Thymus (tissue), 11 donors: ENCODE measurements at regions not wholly inside any gene's neighbourhood (a gene's known extent, or its start where the extent isn't known, plus 50 kb on each side); places are given as distances from the start of the nearest gene placed in this dataset.

Experiments used
- DNase-seq, 9 donors: peaks; one replicate each; pipeline ENCODE4 v3.0.0-alpha.2; 2013; ENCODE audit warnings: low spot score in 9 of 9, low read depth in 6 of 9, missing footprints in 1 of 9
- H3K27ac ChIP-seq, 2 donors: one replicate each; pipeline ENCODE4 v1.5.1; 2013; ENCODE audit warnings: control low read depth in 1 of 2, low read depth in 1 of 2, low read length in 1 of 2, mild to moderate bottlenecking in 1 of 2, moderate library complexity in 1 of 2
- H3K27me3 ChIP-seq, 2 donors: one replicate each; pipeline ENCODE4 v1.5.1; 2013; ENCODE audit warnings: low read length in 1 of 2; ENCODE audit not compliant: control insufficient read depth in 2 of 2, insufficient read depth in 1 of 2
- H3K36me3 ChIP-seq, 2 donors: one replicate each; pipeline ENCODE4 v1.5.1; 2013; ENCODE audit warnings: low read length in 1 of 2, mild to moderate bottlenecking in 1 of 2, moderate library complexity in 1 of 2; ENCODE audit not compliant: control insufficient read depth in 2 of 2, insufficient read depth in 2 of 2
- H3K4me1 ChIP-seq, 2 donors: one replicate each; pipeline ENCODE4 v1.5.1; 2013; ENCODE audit warnings: low read length in 2 of 2; ENCODE audit not compliant: control insufficient read depth in 2 of 2, insufficient read depth in 2 of 2
- H3K4me3 ChIP-seq, 2 donors: one replicate each; pipeline ENCODE4 v1.5.1; 2013; ENCODE audit warnings: low read length in 2 of 2, control low read depth in 1 of 2, mild to moderate bottlenecking in 1 of 2
- H3K9me3 ChIP-seq, 2 donors: one replicate each; pipeline ENCODE4 v1.5.1; 2013; ENCODE audit warnings: low read length in 1 of 2, mild to moderate bottlenecking in 1 of 2; ENCODE audit not compliant: control insufficient read depth in 2 of 2, insufficient read depth in 1 of 2
- WGBS: extraction: QIAGEN DNeasy Blood & Tissue Kit; methylation state at CpG from one replicate; pipeline ENCODE4 v1.1.7; 2013; 5-methylcytosine and 5-hydroxymethylcytosine counted together
- donor health status: healthy.

DNA sequence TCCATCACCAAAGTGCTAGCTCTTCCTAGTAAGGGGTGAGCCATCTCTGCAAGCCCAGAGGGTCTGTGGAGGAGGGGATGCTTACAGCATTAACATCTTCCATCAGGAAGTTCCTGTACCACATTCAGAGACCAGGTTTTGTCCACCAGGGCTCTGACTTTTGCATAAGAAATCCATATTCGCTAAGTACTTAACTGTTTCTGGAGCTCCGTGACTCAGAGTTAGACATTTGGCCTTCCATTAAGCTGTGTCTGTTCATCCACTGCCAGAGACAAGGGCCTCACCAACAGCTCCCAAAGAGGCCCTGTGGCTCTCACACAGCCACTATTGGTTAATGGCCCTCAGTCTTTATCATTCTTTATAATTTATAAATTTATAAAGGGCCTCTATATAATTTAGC lies 144.6 kb downstream of the ADAMTS15 start:
- no peak overlapping the region for H3K4me3 ChIP-seq
- no peaks in the 10 kb centered on the region for H3K27me3 ChIP-seq
- WGBS = over 99% methylated on average over 2 of the region's 2 CpGs

GRCh38 chr11:130598433-130598832 lies 150.0 kb downstream of the ADAMTS15 start:
- Histone ChIP-seq H3K27me3 (no peaks in the 10 kb centered on the region), H3K4me3 (no peak overlapping the region), H3K27ac (no peak overlapping the region), H3K9me3 (no peaks in the 10 kb centered on the region), H3K36me3 (no peaks in the 10 kb centered on the region), H3K4me1 (no peaks in the 10 kb centered on the region)
- WGBS = 96% methylated on average over 25 of the region's 25 CpGs
- no peak for DNase-seq

More for the DNA sequence above, 144.6 kb downstream of the ADAMTS15 start:
- Histone ChIP-seq H3K9me3 (no peaks in the 10 kb centered on the region), H3K27ac (no peak overlapping the region), H3K36me3 (no peaks in the 10 kb centered on the region), H3K4me1 (no peaks in the 10 kb centered on the region)
- no peak for DNase-seq

DNA sequence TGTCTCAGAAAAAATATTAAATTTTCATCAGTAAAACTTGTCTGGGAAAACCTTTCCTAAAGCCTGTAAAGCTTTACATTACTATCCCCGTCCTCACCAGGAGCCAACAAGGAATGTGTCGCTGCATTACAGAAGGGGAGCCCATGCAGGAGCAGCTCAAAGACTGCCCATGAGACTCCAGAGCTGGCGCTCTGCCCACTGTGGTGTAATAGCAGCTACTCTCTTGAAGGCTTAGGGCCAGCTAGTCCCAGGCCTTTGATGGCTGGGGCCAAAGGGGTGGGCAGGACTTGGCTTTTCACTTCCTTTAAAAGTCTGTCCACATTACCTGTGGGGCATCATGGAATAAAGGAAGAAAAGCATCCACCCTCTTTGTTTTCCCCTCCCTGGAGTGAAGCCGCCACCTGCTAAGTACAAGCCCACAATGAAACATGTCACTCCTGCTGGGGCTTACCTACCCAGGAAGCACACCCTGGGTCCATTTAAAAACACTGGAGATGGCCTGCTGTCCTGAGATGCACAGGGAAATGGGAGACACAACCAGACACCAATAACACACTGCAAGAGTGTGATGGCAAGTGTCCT lies 150.7 kb downstream of the ADAMTS15 start:
- H3K4me3 ChIP-seq = no peak overlapping the region
- H3K36me3 ChIP-seq = no peaks in the 10 kb centered on the region
- no peaks in the 10 kb centered on the region for H3K9me3 ChIP-seq
- no peaks in the 10 kb centered on the region for H3K27me3 ChIP-seq
- H3K27ac ChIP-seq = no peak overlapping the region
- no peaks in the 10 kb centered on the region for H3K4me1 ChIP-seq
- 94% methylated on average over 4 of the region's 4 CpGs for WGBS
- DNase-seq = no peak

GRCh38 chr11:130600139-130600538 lies 151.7 kb downstream of the ADAMTS15 start:
- Histone ChIP-seq H3K4me3 (no peak overlapping the region), H3K27ac (no peak overlapping the region), H3K27me3 (no peaks in the 10 kb centered on the region), H3K4me1 (no peaks in the 10 kb centered on the region), H3K9me3 (no peaks in the 10 kb centered on the region), H3K36me3 (no peaks in the 10 kb centered on the region)
- WGBS = 74% methylated on average over 4 of the region's 4 CpGs
- DNase-seq = no peak

DNA sequence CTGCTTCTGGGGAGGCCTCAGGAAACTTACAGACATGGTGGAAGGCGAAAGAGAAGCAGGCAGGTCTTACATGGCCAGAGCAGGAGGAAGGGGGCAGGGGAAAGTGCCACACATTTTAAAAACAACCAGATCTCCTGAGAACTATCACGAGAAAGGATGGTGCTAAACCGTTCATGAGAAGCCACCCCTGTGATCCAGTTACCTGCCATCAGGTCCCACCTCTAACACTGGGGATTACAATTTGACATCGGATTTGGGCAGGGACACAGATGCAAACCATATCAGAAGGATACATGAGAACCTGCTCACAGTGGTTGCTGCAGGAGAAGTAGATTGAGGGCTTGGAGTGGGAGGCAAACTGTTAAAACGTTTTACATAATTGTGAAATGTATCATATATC lies 152.2 kb downstream of the ADAMTS15 start:
- no peak for DNase-seq
- Histone ChIP-seq H3K27me3 (no peaks in the 10 kb centered on the region), H3K4me1 (no peaks in the 10 kb centered on the region), H3K9me3 (no peaks in the 10 kb centered on the region), H3K36me3 (no peaks in the 10 kb centered on the region), H3K4me3 (no peak overlapping the region), H3K27ac (no peak overlapping the region)
- WGBS = 81% methylated on average over 5 of the region's 5 CpGs

GRCh38 chr11:130601141-130601540 lies 152.7 kb downstream of the ADAMTS15 start:
- 81% methylated on average over 8 of the region's 8 CpGs for WGBS
- Histone ChIP-seq H3K4me3 (no peak overlapping the region), H3K4me1 (no peaks in the 10 kb centered on the region), H3K9me3 (no peaks in the 10 kb centered on the region), H3K27me3 (no peaks in the 10 kb centered on the region), H3K36me3 (no peaks in the 10 kb centered on the region), H3K27ac (no peak overlapping the region)
- DNase-seq = no peak

DNA sequence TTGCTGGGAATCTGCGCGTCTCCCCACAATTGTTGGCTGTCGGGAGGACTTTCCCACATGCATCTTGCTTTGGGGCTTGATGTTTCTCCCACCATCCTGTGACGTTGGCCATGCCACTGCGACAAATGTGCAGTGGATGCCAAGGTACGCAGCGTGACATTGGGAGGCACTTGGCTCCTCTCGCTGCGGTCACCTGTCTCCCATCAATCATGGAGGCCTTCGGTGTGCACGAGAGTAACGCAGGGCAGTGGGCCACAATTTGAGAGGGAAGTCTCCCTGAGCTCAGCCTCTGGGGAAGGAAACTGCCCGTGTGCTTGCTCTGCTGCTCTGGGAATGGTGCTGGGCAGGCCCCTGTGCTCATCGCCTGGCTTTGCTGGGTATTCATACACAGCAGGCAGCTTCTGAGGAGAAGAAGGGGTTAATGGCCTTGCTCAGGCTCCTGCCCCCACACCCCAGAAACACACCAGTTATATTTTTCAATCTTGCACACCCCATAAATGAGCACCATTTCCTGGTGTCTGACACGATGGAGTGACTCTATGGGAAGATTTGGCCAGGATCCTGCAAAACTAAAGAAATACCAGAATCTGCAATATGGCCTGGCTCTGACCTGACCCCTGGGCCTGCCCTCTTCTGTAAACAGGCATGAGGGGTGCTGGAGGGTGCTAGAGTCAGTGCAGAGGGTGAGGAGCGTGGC lies 153.5 kb downstream of the ADAMTS15 start:
- Histone ChIP-seq H3K36me3 (no peaks in the 10 kb centered on the region), H3K27ac (no peak overlapping the region), H3K4me3 (no peak overlapping the region), H3K9me3 (no peaks in the 10 kb centered on the region), H3K27me3 (no peaks in the 10 kb centered on the region), H3K4me1 (peaks cover 0 to 4% of the 10 kb centered on the region in 2 donors)
- no peak for DNase-seq
- WGBS = 96% methylated on average over 16 of the region's 16 CpGs

- H3K4me3 ChIP-seq = no peak overlapping the region
- WGBS = 93% methylated on average over 12 of the region's 12 CpGs
- no peaks in the 10 kb centered on the region for H3K27me3 ChIP-seq
- H3K4me1 ChIP-seq = peaks cover 0 to 10% of the 10 kb centered on the region in 2 donors
- no peaks in the 10 kb centered on the region for H3K36me3 ChIP-seq
- DNase-seq = no peak
- no peak overlapping the region for H3K27ac ChIP-seq
- H3K9me3 ChIP-seq = no peaks in the 10 kb centered on the region
Observed at GRCh38 chr11:130602641-130603334, 154.3 kb downstream of the ADAMTS15 start.

- WGBS = 88% methylated on average over 7 of the region's 7 CpGs
Observed at GRCh38 chr11:130603335-130603906, 155.0 kb downstream of the ADAMTS15 start.

More at GRCh38 chr11:130603335-130603906, 155.0 kb downstream of the ADAMTS15 start:
- Histone ChIP-seq H3K9me3 (no peaks in the 10 kb centered on the region), H3K27me3 (no peaks in the 10 kb centered on the region), H3K4me3 (no peak overlapping the region), H3K36me3 (no peaks in the 10 kb centered on the region), H3K4me1 (peaks cover 0 to 10% of the 10 kb centered on the region in 2 donors), H3K27ac (no peak overlapping the region)
- DNase-seq = no peak
